ENCODE measurements at regions not wholly inside any gene's neighbourhood (a gene's known extent, or its start where the extent isn't known, plus 50 kb on each side); places are given as distances from the start of the nearest gene placed in this dataset.

GRCh38 chrX:130531066-130531465 lies 129.3 kb downstream of the RBMX2 start:
- Histone ChIP-seq H3K79me2 (ENCODE audit: control insufficient read depth, insufficient read depth, low read length) (no peaks in the 10 kb centered on the region), H3K9ac (ENCODE audit: insufficient read depth, low read length) (no peak overlapping the region), H2AFZ (ENCODE audit: low read length) (no peak overlapping the region), H3K4me2 (ENCODE audit: extremely low read depth, insufficient read depth, low read length) (no peak overlapping the region), H3K36me3 (ENCODE audit: control insufficient read depth, insufficient read depth, low read length) (no peaks in the 10 kb centered on the region), H3K4me1 (ENCODE audit: control insufficient read depth, extremely low read depth, insufficient read depth, low read length) (no peaks in the 10 kb centered on the region), H3K27me3 (ENCODE audit: control insufficient read depth, insufficient read depth, low read length) (no peaks in the 10 kb centered on the region), H3K4me3 (replicated peaks in 1 of 4; ENCODE audit: control extremely low read depth in 1 of 4, insufficient read depth in 1 of 4, low read depth in 3 of 4, low read length in 4 of 4) (no peak overlapping the region), H3K27ac (ENCODE audit: insufficient read depth, low read length) (no peak overlapping the region), H3K9me3 (ENCODE audit: control insufficient read depth, insufficient read depth, low read depth, low read length) (no peaks in the 10 kb centered on the region), H4K20me1 (ENCODE audit: control insufficient read depth, extremely low read depth, insufficient read depth, low read length) (no peaks in the 10 kb centered on the region)
- no peak for DNase-seq (ENCODE audit: low read depth in 2 of 2)
- TF ChIP-seq EZH2 (IDR thresholded peaks at IDR 0.05; ENCODE audit: low read length, missing control alignments), result no peak
- TF ChIP-seq CTCF (conservative IDR thresholded peaks at IDR 0.05 in 1 of 2, IDR thresholded peaks at IDR 0.05 in 1 of 2; ENCODE audit: low read depth in 1 of 2, low read length in 2 of 2), result no peak

GRCh38 chrX:130539721-130540321 lies 138.0 kb downstream of the RBMX2 start:
- DNase-seq (ENCODE audit: low read depth in 2 of 2), result peak; percentile 24 to 61
- Histone ChIP-seq H3K36me3 (ENCODE audit: control insufficient read depth, insufficient read depth, low read length) (no peaks in the 10 kb centered on the region), H2AFZ (ENCODE audit: low read length) (no peak overlapping the region)

GRCh38 chrX:130543603-130544325 lies 142.0 kb downstream of the RBMX2 start:
- H3K27me3 ChIP-seq (ENCODE audit: control insufficient read depth, insufficient read depth, low read length), result no peaks in the 10 kb centered on the region
- no peaks in the 10 kb centered on the region for H3K79me2 ChIP-seq (ENCODE audit: control insufficient read depth, insufficient read depth, low read length)
- DNase-seq (ENCODE audit: low read depth in 2 of 2), result no peak
- H3K9ac ChIP-seq (ENCODE audit: insufficient read depth, low read length), result no peak overlapping the region
- no peak overlapping the region for H3K4me2 ChIP-seq (ENCODE audit: extremely low read depth, insufficient read depth, low read length)
- H3K9me3 ChIP-seq (ENCODE audit: control insufficient read depth, insufficient read depth, low read depth, low read length), result no peaks in the 10 kb centered on the region
- no peaks in the 10 kb centered on the region for H3K4me1 ChIP-seq (ENCODE audit: control insufficient read depth, extremely low read depth, insufficient read depth, low read length)
- TF ChIP-seq EZH2 (IDR thresholded peaks at IDR 0.05; ENCODE audit: low read length, missing control alignments) (no peak), CTCF (conservative IDR thresholded peaks at IDR 0.05 in 1 of 2, IDR thresholded peaks at IDR 0.05 in 1 of 2; ENCODE audit: low read depth in 1 of 2, low read length in 2 of 2) (no peak)
- no peak overlapping the region for H3K4me3 ChIP-seq (replicated peaks in 1 of 4; ENCODE audit: control extremely low read depth in 1 of 4, insufficient read depth in 1 of 4, low read depth in 3 of 4, low read length in 4 of 4)
- H4K20me1 ChIP-seq (ENCODE audit: control insufficient read depth, extremely low read depth, insufficient read depth, low read length), result no peaks in the 10 kb centered on the region
- no peak overlapping the region for H2AFZ ChIP-seq (ENCODE audit: low read length)
- H3K27ac ChIP-seq (ENCODE audit: insufficient read depth, low read length), result no peak overlapping the region
- no peaks in the 10 kb centered on the region for H3K36me3 ChIP-seq (ENCODE audit: control insufficient read depth, insufficient read depth, low read length)

More at GRCh38 chrX:130539721-130540321, 138.0 kb downstream of the RBMX2 start:
- Histone ChIP-seq H3K4me2 (ENCODE audit: extremely low read depth, insufficient read depth, low read length) (no peak overlapping the region), H3K9me3 (ENCODE audit: control insufficient read depth, insufficient read depth, low read depth, low read length) (no peaks in the 10 kb centered on the region), H3K4me3 (replicated peaks in 1 of 4; ENCODE audit: control extremely low read depth in 1 of 4, insufficient read depth in 1 of 4, low read depth in 3 of 4, low read length in 4 of 4) (no peak overlapping the region), H3K9ac (ENCODE audit: insufficient read depth, low read length) (no peak overlapping the region), H3K79me2 (ENCODE audit: control insufficient read depth, insufficient read depth, low read length) (no peaks in the 10 kb centered on the region), H3K27ac (ENCODE audit: insufficient read depth, low read length) (no peak overlapping the region), H3K27me3 (ENCODE audit: control insufficient read depth, insufficient read depth, low read length) (no peaks in the 10 kb centered on the region), H4K20me1 (ENCODE audit: control insufficient read depth, extremely low read depth, insufficient read depth, low read length) (no peaks in the 10 kb centered on the region), H3K4me1 (ENCODE audit: control insufficient read depth, extremely low read depth, insufficient read depth, low read length) (no peaks in the 10 kb centered on the region)
- TF ChIP-seq EZH2 (IDR thresholded peaks at IDR 0.05; ENCODE audit: low read length, missing control alignments), result no peak
- TF ChIP-seq CTCF (conservative IDR thresholded peaks at IDR 0.05 in 1 of 2, IDR thresholded peaks at IDR 0.05 in 1 of 2; ENCODE audit: low read depth in 1 of 2, low read length in 2 of 2), result peak; percentile 61 to 68
